Tibial artery (tissue), 4 donors: ENCODE measurements at regions not wholly inside any gene's neighbourhood (a gene's known extent, or its start where the extent isn't known, plus 50 kb on each side); places are given as distances from the start of the nearest gene placed in this dataset.

Experiments
- DNase-seq, 2 donors: peaks; one replicate each; pipeline ENCODE4 v3.0.0-alpha.2; 2019
- H3K27ac ChIP-seq, 2 donors: fragments of 200-600 bp; sonication (generic) in 1 of 2; 1 replicate in 1 of 2; 2 replicates in 1 of 2; pipeline ENCODE4 v1.5.1; 2018 to 2019; ENCODE audit warnings: mild to moderate bottlenecking in 1 of 2
- H3K27me3 ChIP-seq, 2 donors: fragments of 200-600 bp; sonication (generic) in 1 of 2; one replicate each; pipeline versions ENCODE4 v1.5.1 to v1.6.0; 2016 to 2019
- H3K36me3 ChIP-seq, 3 donors: fragments of 200-600 bp; sonication (generic) in 2 of 3; one replicate each; pipeline ENCODE4 v1.5.1; 2016 to 2019; ENCODE audit warnings: mild to moderate bottlenecking in 2 of 3
- H3K4me1 ChIP-seq, 4 donors: fragments of 200-600 bp; sonication (generic) in 2 of 4; 1 replicate in 3 of 4; 2 replicates in 1 of 4; pipeline ENCODE4 v1.5.1; 2016 to 2019
- H3K4me3 ChIP-seq, 2 donors: fragments of 200-600 bp; sonication (generic) in 1 of 2; 1 replicate in 1 of 2; 2 replicates in 1 of 2; pipeline ENCODE4 v1.5.1; 2018 to 2019; ENCODE audit warnings: mild to moderate bottlenecking in 2 of 2
- H3K9me3 ChIP-seq, 3 donors: fragments of 200-600 bp; sonication (generic) in 1 of 3; one replicate each; pipeline ENCODE4 v1.5.1; 2016 to 2019
- intact Hi-C: fragments of 100-400 bp; cut with DNase I; formaldehyde crosslinking; loops from one replicate; pipeline ENCODE4 v1.15.0; 2023; ENCODE audit warnings: low total_unique reads
- TF ChIP-seq, protein P1 (sequence below), 2 experiments: fragments of 200-600 bp in 1 of 2; fragments of 450-650 bp in 1 of 2; IDR thresholded peaks; one replicate each; pipeline ENCODE4 v1.5.1; 2017 to 2019; ENCODE audit warnings: antibody characterized with exemption in 2 of 2, mild to moderate bottlenecking in 1 of 2, moderate library complexity in 1 of 2

DNA sequence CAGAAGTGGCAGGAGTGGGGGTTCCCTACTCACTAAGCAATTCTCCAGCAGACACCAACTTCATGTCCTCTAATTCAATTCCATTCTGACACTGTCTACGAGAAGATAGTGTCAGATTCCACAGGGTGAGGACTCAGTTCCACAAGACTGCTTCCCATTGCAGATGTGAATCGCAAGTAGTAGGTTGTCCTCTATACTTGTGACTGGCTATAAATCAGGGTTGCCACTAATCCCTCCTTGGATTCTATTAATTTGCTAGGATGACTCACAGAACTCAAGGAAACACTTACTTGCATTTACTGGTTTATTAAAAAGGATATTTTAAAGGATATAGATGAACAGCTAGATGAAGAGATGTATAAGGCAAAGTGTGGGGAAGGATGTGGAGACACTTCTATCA, 184.1 kb upstream of the ACVR2A start:
- intact Hi-C loops = no loop called here
- no peaks in the 10 kb centered on the region for H3K4me1 ChIP-seq
- TF ChIP-seq, protein P1, sequence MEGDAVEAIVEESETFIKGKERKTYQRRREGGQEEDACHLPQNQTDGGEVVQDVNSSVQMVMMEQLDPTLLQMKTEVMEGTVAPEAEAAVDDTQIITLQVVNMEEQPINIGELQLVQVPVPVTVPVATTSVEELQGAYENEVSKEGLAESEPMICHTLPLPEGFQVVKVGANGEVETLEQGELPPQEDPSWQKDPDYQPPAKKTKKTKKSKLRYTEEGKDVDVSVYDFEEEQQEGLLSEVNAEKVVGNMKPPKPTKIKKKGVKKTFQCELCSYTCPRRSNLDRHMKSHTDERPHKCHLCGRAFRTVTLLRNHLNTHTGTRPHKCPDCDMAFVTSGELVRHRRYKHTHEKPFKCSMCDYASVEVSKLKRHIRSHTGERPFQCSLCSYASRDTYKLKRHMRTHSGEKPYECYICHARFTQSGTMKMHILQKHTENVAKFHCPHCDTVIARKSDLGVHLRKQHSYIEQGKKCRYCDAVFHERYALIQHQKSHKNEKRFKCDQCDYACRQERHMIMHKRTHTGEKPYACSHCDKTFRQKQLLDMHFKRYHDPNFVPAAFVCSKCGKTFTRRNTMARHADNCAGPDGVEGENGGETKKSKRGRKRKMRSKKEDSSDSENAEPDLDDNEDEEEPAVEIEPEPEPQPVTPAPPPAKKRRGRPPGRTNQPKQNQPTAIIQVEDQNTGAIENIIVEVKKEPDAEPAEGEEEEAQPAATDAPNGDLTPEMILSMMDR (IDR thresholded peaks at IDR 0.05) = no peak

DNA sequence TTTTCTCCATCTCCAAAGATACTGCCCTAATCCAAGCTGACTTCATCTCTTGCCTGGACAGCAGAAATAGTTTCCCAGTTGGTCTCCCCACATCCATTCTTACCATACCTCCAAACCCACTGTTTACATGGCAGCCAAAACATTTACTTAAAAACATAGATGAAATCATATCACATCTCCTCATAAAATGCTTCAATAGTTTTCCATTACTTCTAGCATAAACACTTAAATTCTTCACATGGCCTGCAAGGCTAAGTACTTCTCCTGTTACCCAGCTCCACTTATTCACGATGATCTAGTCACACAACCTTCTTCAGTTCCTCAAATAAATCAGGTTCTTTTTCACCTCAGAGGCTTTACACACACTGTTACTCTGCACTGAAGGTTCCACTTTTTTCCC, 185.8 kb upstream of the ACVR2A start:
- intact Hi-C loops = no loop called here
- TF ChIP-seq, protein P1 (IDR thresholded peaks at IDR 0.05) = no peak
- Histone ChIP-seq H3K4me3 (no peak overlapping the region), H3K27ac (no peak overlapping the region), H3K27me3 (no peaks in the 10 kb centered on the region), H3K36me3 (no peaks in the 10 kb centered on the region), H3K4me1 (no peaks in the 10 kb centered on the region), H3K9me3 (no peaks in the 10 kb centered on the region)
- DNase-seq = no peak

More for the DNA sequence above, 184.1 kb upstream of the ACVR2A start:
- no peaks in the 10 kb centered on the region for H3K9me3 ChIP-seq
- H3K27ac ChIP-seq = no peak overlapping the region
- no peaks in the 10 kb centered on the region for H3K27me3 ChIP-seq
- no peak for DNase-seq
- H3K4me3 ChIP-seq = no peak overlapping the region
- H3K36me3 ChIP-seq = no peaks in the 10 kb centered on the region

DNA sequence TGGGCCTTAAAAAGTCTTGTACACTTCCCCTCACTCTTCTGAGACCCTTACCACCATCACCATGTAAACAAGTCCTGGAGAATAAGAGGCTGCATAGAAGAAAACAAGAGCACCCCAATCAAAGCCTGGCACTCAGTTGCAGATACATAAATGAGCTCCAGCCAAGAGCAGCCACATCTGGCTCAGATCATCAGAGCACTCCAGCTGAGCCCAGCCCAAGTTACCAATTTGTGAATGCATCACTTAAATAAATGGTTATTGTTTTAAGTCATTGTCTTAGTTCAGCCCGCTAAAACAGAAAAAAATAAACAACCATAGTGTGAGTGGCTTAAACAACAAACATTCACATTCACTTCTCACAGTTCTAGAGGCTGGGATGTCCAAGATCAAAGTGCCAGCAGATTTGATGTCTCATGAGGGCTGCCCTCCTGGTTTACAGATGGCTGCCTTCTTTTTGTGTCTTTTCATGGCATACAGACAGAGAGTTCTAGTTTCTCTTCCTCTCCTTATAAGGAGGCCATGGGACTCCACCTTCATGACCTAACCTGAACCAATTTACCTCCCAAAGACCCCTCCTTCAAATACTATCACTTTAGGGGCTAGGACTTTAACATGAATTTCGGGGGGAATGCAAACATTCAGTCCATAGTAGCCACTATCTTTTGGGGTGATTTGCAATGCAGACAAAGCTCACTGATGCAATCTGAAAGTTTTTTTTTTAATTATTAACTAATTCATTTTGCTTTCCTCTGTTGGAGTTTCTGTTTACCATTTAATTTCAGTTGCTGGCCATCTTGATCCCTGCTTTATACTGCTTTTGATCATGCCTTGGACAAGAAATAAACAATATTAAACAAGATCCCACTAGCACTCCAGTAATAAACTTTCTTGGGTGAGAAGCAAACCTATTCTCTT, 187.5 kb upstream of the ACVR2A start:
- H3K9me3 ChIP-seq = no peaks in the 10 kb centered on the region
- intact Hi-C loops = no loop called here
- no peak overlapping the region for H3K4me3 ChIP-seq
- TF ChIP-seq, protein P1 (IDR thresholded peaks at IDR 0.05) = no peak
- H3K4me1 ChIP-seq = no peaks in the 10 kb centered on the region
- H3K27ac ChIP-seq = no peak overlapping the region
- H3K36me3 ChIP-seq = no peaks in the 10 kb centered on the region
- H3K27me3 ChIP-seq = no peaks in the 10 kb centered on the region
- no peak for DNase-seq

DNA sequence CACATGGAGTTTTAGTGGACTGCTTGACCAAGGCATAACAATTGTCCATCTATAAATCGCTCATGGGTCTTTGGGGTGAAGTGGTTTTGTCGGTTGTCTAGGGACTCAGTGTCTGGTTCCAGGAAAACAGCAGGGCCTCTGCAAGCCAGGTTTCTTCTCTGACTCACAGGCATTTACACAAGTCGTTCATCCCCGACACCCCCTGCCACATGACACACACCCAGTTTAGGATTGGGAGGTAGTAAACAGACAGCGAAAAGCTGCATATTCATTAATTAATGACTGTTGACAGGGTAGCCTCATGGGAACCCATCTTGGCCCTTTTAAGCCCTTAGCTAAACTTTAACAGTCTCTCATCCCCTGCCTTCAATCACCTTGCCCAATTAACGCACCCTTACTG, 194.8 kb upstream of the ACVR2A start:
- Histone ChIP-seq H3K36me3 (no peaks in the 10 kb centered on the region), H3K9me3 (no peaks in the 10 kb centered on the region), H3K27me3 (no peaks in the 10 kb centered on the region), H3K4me3 (no peak overlapping the region), H3K27ac (no peak overlapping the region), H3K4me1 (no peaks in the 10 kb centered on the region)
- TF ChIP-seq, protein P1 (IDR thresholded peaks at IDR 0.05) = no peak
- no peak for DNase-seq
- intact Hi-C loops = no loop called here

DNA sequence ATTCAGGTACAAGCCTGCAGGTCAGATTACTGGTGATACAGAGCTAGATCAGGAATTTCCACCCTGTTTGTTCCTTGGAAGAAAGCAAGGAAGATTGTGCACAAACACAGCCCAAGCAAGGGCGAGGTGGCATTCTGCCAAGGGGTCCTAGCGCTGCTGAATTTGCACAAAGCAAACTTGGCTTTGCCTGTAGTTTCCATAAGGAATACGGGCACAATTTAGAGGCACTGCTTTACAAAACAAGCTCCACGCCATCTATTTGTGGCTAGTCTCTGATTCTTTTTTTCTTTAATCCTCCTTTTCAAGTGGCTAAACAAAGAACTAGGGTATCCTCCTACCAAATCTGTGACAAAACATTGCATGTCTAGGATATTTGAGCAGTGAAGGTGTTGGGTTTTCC, 195.5 kb upstream of the ACVR2A start:
- Histone ChIP-seq H3K27ac (no peak overlapping the region), H3K36me3 (no peaks in the 10 kb centered on the region), H3K27me3 (no peaks in the 10 kb centered on the region), H3K9me3 (no peaks in the 10 kb centered on the region), H3K4me1 (no peaks in the 10 kb centered on the region), H3K4me3 (no peak overlapping the region)
- intact Hi-C loops = no loop called here
- TF ChIP-seq, protein P1 (IDR thresholded peaks at IDR 0.05) = no peak
- DNase-seq = no peak
